Ishikawa (cell line): ENCODE measurements at regions not wholly inside any gene's neighbourhood (a gene's known extent, or its start where the extent isn't known, plus 50 kb on each side); places are given as distances from the start of the nearest gene placed in this dataset.

Source experiments
- CEBPB ChIP-seq: IDR thresholded peaks from 2 replicates; pipeline ENCODE4 v1.6.1; 2012
- CREB1 ChIP-seq: IDR thresholded peaks from 2 replicates; pipeline ENCODE4 v1.6.1; 2012; ENCODE audit warnings: low read depth
- EGR1 ChIP-seq: IDR thresholded peaks from 2 replicates; pipeline ENCODE4 v1.6.1; 2012
- EP300 ChIP-seq: IDR thresholded peaks from 2 replicates; pipeline ENCODE4 v1.6.1; 2012; ENCODE audit warnings: borderline replicate concordance
- FOXM1 ChIP-seq: IDR thresholded peaks from 2 replicates; pipeline ENCODE4 v1.6.1; 2012; ENCODE audit warnings: low read depth, borderline replicate concordance
- NFIC ChIP-seq: IDR thresholded peaks from 2 replicates; pipeline ENCODE4 v1.6.1; 2012
- RAD21 ChIP-seq: IDR thresholded peaks from 2 replicates; pipeline ENCODE4 v1.6.1; 2012; ENCODE audit warnings: low read depth
- TAF1 ChIP-seq: IDR thresholded peaks from 2 replicates; pipeline ENCODE4 v1.6.1; 2012; ENCODE audit warnings: low read depth, mild to moderate bottlenecking
- TCF12 ChIP-seq: IDR thresholded peaks from 2 replicates; pipeline ENCODE4 v1.6.1; 2012; ENCODE audit warnings: low read depth
- TEAD4 ChIP-seq: IDR thresholded peaks from 2 replicates; pipeline ENCODE4 v1.6.1; 2012
- YY1 ChIP-seq: IDR thresholded peaks from 2 replicates; pipeline ENCODE4 v1.6.1; 2012; ENCODE audit warnings: low read depth
- ZBTB7A ChIP-seq: IDR thresholded peaks from 2 replicates; pipeline ENCODE4 v1.6.1; 2012; ENCODE audit warnings: low read depth
- TF ChIP-seq, protein P1 (sequence below): IDR thresholded peaks from 2 replicates; pipeline ENCODE4 v1.6.1; 2012
- TF ChIP-seq, protein P2 (sequence below): IDR thresholded peaks from 2 replicates; pipeline ENCODE4 v1.6.1; 2012; ENCODE audit warnings: low read depth, mild to moderate bottlenecking
- TF ChIP-seq, protein P3 (sequence below): IDR thresholded peaks from 2 replicates; pipeline ENCODE4 v1.6.1; 2012

- TF ChIP-seq, protein P1, sequence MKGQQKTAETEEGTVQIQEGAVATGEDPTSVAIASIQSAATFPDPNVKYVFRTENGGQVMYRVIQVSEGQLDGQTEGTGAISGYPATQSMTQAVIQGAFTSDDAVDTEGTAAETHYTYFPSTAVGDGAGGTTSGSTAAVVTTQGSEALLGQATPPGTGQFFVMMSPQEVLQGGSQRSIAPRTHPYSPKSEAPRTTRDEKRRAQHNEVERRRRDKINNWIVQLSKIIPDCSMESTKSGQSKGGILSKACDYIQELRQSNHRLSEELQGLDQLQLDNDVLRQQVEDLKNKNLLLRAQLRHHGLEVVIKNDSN = no peak
- TF ChIP-seq CREB1 (no peak), TCF12 (no peak), TEAD4 (no peak), FOXM1 (no peak), EP300 (no peak), RAD21 (no peak), ZBTB7A (no peak), YY1 (no peak), EGR1 (no peak), TAF1 (no peak)
- TF ChIP-seq, protein P2, sequence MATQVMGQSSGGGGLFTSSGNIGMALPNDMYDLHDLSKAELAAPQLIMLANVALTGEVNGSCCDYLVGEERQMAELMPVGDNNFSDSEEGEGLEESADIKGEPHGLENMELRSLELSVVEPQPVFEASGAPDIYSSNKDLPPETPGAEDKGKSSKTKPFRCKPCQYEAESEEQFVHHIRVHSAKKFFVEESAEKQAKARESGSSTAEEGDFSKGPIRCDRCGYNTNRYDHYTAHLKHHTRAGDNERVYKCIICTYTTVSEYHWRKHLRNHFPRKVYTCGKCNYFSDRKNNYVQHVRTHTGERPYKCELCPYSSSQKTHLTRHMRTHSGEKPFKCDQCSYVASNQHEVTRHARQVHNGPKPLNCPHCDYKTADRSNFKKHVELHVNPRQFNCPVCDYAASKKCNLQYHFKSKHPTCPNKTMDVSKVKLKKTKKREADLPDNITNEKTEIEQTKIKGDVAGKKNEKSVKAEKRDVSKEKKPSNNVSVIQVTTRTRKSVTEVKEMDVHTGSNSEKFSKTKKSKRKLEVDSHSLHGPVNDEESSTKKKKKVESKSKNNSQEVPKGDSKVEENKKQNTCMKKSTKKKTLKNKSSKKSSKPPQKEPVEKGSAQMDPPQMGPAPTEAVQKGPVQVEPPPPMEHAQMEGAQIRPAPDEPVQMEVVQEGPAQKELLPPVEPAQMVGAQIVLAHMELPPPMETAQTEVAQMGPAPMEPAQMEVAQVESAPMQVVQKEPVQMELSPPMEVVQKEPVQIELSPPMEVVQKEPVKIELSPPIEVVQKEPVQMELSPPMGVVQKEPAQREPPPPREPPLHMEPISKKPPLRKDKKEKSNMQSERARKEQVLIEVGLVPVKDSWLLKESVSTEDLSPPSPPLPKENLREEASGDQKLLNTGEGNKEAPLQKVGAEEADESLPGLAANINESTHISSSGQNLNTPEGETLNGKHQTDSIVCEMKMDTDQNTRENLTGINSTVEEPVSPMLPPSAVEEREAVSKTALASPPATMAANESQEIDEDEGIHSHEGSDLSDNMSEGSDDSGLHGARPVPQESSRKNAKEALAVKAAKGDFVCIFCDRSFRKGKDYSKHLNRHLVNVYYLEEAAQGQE = no peak
These were observed 153.6 kb upstream of the CST7 start for GRCh38 chr20:24795436-24795835.

DNA sequence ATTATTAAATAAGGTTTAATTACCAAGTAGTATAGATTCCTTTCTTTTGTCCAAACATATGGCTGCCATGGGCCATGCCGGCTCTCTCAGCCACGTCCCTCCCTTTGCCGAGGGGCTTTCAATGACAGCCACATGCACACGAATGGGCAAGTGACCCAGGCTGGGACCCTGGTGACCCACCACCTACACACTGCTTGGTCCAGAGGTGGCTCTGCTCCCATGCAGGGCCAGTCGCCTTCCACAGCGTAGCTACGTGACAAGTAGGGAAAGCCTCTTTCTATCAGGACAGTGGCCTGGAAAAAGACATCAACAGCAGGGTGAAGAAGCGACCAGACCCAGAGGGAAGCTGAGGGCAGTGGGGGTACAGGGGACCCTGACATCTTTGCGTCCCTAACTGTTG, 152.8 kb upstream of the CST7 start:
- TF ChIP-seq TEAD4 (no peak), EGR1 (no peak), CEBPB (no peak), RAD21 (no peak), CREB1 (no peak), TCF12 (no peak), TAF1 (no peak), EP300 (no peak), YY1 (no peak), NFIC (no peak), ZBTB7A (no peak), FOXM1 (no peak)
- TF ChIP-seq, protein P2 = no peak
- TF ChIP-seq, protein P3, sequence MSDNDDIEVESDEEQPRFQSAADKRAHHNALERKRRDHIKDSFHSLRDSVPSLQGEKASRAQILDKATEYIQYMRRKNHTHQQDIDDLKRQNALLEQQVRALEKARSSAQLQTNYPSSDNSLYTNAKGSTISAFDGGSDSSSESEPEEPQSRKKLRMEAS = no peak
- TF ChIP-seq, protein P1 = no peak

DNA sequence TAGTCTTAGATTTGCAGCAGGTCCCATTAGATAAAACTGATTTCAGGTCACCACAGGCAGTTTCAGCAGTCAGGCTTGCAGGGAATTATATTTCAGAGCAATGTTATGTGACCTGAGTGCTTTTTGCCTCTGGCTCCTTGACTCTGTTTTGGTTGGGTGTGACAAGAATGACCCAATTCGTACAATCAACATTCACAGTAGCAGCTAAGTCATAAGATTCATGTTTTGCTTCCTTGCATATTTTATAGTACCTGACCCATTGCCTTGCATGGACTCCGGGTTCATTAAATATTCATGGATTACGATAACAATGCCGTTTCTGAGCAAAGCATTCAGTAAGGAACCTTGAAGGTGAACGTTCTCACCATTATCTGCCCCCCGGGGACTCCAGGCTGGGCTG, 152.0 kb upstream of the CST7 start:
- TF ChIP-seq CEBPB = no peak
- TF ChIP-seq YY1 = no peak
- TF ChIP-seq NFIC = no peak
- TF ChIP-seq CREB1 = no peak
- TF ChIP-seq, protein P3 = no peak
- no peak for TF ChIP-seq RAD21
- no peak for TF ChIP-seq FOXM1

DNA sequence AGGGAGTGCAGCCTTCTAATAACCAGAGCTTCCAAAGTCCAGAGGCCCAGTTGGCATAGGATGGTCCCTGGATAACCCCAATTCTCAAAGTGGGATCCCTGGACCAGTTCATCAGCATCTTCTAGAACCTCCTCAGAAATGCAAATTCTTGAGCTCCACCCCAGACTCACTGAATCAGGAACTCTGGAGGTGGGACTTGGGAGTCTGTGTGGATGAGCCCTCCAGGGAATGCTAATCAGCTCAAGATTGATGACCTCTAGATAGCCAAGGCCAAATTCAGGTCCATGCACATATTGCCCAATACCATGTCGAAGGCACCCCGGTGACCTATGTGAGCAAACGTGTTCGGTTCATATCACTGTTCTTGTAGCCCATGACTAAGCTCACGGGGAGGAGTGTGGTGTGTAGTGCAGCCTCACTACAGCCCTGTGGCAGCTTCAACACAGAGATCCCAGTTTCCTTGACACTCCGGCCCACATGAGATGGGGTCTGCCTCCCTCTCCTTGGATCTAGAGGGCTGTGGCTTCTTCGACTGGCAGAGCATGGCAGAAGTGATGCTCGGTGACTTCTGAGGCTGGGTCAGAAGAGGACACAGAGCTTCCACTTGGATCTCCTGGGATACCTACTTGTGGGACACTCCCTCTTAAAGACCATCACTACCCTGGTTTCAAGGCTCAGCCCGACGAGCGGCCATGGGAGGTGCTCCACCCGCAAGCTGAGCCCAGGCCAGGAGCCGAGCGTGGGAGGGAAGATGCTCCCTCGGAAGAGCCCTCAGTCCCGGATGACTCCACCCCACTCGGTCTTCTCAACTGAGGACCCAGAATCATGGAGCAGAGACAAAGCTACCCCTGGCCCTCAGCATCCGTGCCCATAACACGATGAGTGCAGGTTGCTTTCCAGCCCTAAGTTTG, 151.1 kb upstream of the CST7 start:
- no peak for TF ChIP-seq FOXM1
- TF ChIP-seq, protein P2 = no peak
- TF ChIP-seq TAF1 = no peak
- TF ChIP-seq CEBPB = no peak
- no peak for TF ChIP-seq ZBTB7A
- TF ChIP-seq, protein P3 = no peak
- TF ChIP-seq RAD21 = no peak
- no peak for TF ChIP-seq TCF12
- no peak for TF ChIP-seq YY1
- TF ChIP-seq, protein P1 = no peak
- TF ChIP-seq NFIC = no peak
- TF ChIP-seq TEAD4 = no peak
- TF ChIP-seq EP300 = no peak
- TF ChIP-seq CREB1 = no peak
- no peak for TF ChIP-seq EGR1
